WTC11 (cell line): ENCODE measurements at regions not wholly inside any gene's neighbourhood (a gene's known extent, or its start where the extent isn't known, plus 50 kb on each side); places are given as distances from the start of the nearest gene placed in this dataset.

Experiments used
- ATF1 ChIP-seq: sonication (generic); formaldehyde crosslinking; IDR thresholded peaks from 2 replicates; pipeline ENCODE4 v1.8.1; 2023; ENCODE audit warnings: mild to moderate bottlenecking, moderate library complexity, missing genetic modification reagents
- FOXJ3 ChIP-seq: sonication (generic); formaldehyde crosslinking; IDR thresholded peaks from 2 replicates; pipeline ENCODE4 v1.9.0; 2021; ENCODE audit warnings: missing genetic modification reagents, mild to moderate bottlenecking, borderline replicate concordance
- NFE2L1 ChIP-seq: sonication (generic); formaldehyde crosslinking; IDR thresholded peaks from 2 replicates; pipeline ENCODE4 v1.8.1; 2023; ENCODE audit warnings: missing genetic modification reagents
- RELA ChIP-seq: sonication (generic); formaldehyde crosslinking; IDR thresholded peaks from 2 replicates; pipeline ENCODE4 v1.8.1; 2022; ENCODE audit warnings: missing genetic modification reagents, mild to moderate bottlenecking, borderline replicate concordance
- ZNF416 ChIP-seq: fragments of 250-450 bp; sonication (Bioruptor Pico); IDR thresholded peaks from 2 replicates; pipeline ENCODE4 v1.9.0; 2021; ENCODE audit warnings: mild to moderate bottlenecking, inconsistent platforms
- TF ChIP-seq, protein P1 (sequence below): sonication (generic); formaldehyde crosslinking; IDR thresholded peaks from 2 replicates; pipeline ENCODE4 v1.8.1; 2022; ENCODE audit warnings: low read depth, missing genetic modification reagents, borderline replicate concordance
- TF ChIP-seq, protein P2 (sequence below): sonication (generic); formaldehyde crosslinking; conservative IDR thresholded peaks from 2 replicates; pipeline ENCODE4 v1.8.1; 2022; ENCODE audit warnings: mild to moderate bottlenecking, missing genetic modification reagents
- TF ChIP-seq, protein P3 (sequence below): fragments of 200-600 bp; IDR thresholded peaks from 2 replicates; pipeline ENCODE4 v1.8.0; 2022; ENCODE audit warnings: antibody characterized with exemption
- TF ChIP-seq, protein P4 (sequence below): sonication (generic); formaldehyde crosslinking; IDR thresholded peaks from 2 replicates; pipeline ENCODE4 v1.8.0; 2022; ENCODE audit warnings: mild to moderate bottlenecking, missing genetic modification reagents

DNA sequence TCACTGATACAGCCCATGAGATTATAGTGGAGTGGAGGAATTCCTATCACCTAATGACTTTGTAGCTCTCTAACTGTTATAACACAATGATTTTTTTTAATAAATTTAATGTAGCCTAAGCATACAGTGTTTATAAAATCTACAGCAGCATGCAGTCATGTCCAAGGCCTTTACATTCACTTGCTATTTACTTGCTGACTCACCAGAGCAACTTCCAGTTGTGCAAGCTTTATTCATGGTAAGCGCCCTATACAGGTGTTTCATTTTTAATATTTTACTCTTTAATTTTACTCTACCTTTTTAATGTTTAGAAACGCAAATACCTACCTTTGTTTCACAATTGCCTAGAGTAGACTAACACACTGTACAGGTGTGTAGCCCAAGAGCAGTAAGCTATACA lies 1652.2 kb downstream of the BRINP3 start:
- TF ChIP-seq, protein P1, sequence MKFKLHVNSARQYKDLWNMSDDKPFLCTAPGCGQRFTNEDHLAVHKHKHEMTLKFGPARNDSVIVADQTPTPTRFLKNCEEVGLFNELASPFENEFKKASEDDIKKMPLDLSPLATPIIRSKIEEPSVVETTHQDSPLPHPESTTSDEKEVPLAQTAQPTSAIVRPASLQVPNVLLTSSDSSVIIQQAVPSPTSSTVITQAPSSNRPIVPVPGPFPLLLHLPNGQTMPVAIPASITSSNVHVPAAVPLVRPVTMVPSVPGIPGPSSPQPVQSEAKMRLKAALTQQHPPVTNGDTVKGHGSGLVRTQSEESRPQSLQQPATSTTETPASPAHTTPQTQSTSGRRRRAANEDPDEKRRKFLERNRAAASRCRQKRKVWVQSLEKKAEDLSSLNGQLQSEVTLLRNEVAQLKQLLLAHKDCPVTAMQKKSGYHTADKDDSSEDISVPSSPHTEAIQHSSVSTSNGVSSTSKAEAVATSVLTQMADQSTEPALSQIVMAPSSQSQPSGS: no peak
- TF ChIP-seq, protein P2, sequence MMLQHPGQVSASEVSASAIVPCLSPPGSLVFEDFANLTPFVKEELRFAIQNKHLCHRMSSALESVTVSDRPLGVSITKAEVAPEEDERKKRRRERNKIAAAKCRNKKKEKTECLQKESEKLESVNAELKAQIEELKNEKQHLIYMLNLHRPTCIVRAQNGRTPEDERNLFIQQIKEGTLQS: no peak
- TF ChIP-seq ATF1: no peak
- TF ChIP-seq NFE2L1 (CRISPR knock-in tag): no peak
- no peak for TF ChIP-seq ZNF416 (CRISPR knock-in tag)
- no peak for TF ChIP-seq RELA
- TF ChIP-seq, protein P3, sequence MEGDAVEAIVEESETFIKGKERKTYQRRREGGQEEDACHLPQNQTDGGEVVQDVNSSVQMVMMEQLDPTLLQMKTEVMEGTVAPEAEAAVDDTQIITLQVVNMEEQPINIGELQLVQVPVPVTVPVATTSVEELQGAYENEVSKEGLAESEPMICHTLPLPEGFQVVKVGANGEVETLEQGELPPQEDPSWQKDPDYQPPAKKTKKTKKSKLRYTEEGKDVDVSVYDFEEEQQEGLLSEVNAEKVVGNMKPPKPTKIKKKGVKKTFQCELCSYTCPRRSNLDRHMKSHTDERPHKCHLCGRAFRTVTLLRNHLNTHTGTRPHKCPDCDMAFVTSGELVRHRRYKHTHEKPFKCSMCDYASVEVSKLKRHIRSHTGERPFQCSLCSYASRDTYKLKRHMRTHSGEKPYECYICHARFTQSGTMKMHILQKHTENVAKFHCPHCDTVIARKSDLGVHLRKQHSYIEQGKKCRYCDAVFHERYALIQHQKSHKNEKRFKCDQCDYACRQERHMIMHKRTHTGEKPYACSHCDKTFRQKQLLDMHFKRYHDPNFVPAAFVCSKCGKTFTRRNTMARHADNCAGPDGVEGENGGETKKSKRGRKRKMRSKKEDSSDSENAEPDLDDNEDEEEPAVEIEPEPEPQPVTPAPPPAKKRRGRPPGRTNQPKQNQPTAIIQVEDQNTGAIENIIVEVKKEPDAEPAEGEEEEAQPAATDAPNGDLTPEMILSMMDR: no peak
- TF ChIP-seq, protein P4, sequence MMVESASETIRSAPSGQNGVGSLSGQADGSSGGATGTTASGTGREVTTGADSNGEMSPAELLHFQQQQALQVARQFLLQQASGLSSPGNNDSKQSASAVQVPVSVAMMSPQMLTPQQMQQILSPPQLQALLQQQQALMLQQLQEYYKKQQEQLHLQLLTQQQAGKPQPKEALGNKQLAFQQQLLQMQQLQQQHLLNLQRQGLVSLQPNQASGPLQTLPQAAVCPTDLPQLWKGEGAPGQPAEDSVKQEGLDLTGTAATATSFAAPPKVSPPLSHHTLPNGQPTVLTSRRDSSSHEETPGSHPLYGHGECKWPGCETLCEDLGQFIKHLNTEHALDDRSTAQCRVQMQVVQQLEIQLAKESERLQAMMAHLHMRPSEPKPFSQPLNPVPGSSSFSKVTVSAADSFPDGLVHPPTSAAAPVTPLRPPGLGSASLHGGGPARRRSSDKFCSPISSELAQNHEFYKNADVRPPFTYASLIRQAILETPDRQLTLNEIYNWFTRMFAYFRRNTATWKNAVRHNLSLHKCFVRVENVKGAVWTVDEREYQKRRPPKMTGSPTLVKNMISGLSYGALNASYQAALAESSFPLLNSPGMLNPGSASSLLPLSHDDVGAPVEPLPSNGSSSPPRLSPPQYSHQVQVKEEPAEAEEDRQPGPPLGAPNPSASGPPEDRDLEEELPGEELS (CRISPR knock-in tag): no peak
- no peak for TF ChIP-seq FOXJ3 (CRISPR knock-in tag)
